GM12891 (cell line): ENCODE measurements at regions not wholly inside any gene's neighbourhood (a gene's known extent, or its start where the extent isn't known, plus 50 kb on each side); places are given as distances from the start of the nearest gene placed in this dataset.

Experiments
- POLR2A ChIP-seq: IDR thresholded peaks from 2 replicates; pipeline ENCODE4 v1.6.1; 2011; ENCODE audit warnings: low read depth, low read length, control low read depth
- TAF1 ChIP-seq: IDR thresholded peaks from 2 replicates; pipeline ENCODE4 v1.6.1; 2011; ENCODE audit warnings: low read depth, low read length, control low read depth

- no peak for TF ChIP-seq TAF1
- no peak for TF ChIP-seq POLR2A
Measured at GRCh38 chr3:68345781-68346180, 586.6 kb downstream of the TAFA4 start.
